Duodenal mucosa (tissue), 2 donors: ENCODE measurements at regions not wholly inside any gene's neighbourhood (a gene's known extent, or its start where the extent isn't known, plus 50 kb on each side); places are given as distances from the start of the nearest gene placed in this dataset.
"Not testable (repeated sequence)": the region's sequence is repeated elsewhere in the genome, so short reads cannot be mapped to it uniquely, and the experiment has no call there.

Experiments used
- H3K27ac ChIP-seq: one replicate; pipeline ENCODE4 v1.7.0; 2013; ENCODE audit warnings: low read depth, low read length
- H3K27me3 ChIP-seq, 2 donors: one replicate each; pipeline ENCODE4 v1.7.0; 2013; ENCODE audit warnings: low read length in 2 of 2, control low read depth in 1 of 2; ENCODE audit not compliant: insufficient read depth in 2 of 2, control insufficient read depth in 1 of 2
- H3K36me3 ChIP-seq, 2 donors: one replicate each; pipeline ENCODE4 v1.7.0; 2013; ENCODE audit warnings: low read length in 2 of 2, control low read depth in 1 of 2; ENCODE audit not compliant: insufficient read depth in 2 of 2, control insufficient read depth in 1 of 2
- H3K4me1 ChIP-seq, 2 donors: one replicate each; pipeline ENCODE4 v1.7.0; 2013; ENCODE audit warnings: low read length in 2 of 2, control low read depth in 1 of 2; ENCODE audit not compliant: insufficient read depth in 2 of 2, control insufficient read depth in 1 of 2
- H3K4me3 ChIP-seq, 2 donors: one replicate each; pipeline ENCODE4 v1.7.0; 2013; ENCODE audit warnings: low read length in 2 of 2, low read depth in 1 of 2
- H3K9ac ChIP-seq, 2 donors: one replicate each; pipeline ENCODE4 v1.7.0; 2013; ENCODE audit warnings: low read length in 2 of 2, low read depth in 1 of 2
- H3K9me3 ChIP-seq, 2 donors: one replicate each; pipeline ENCODE4 v1.7.0; 2013; ENCODE audit warnings: low read length in 2 of 2, control low read depth in 1 of 2; ENCODE audit not compliant: control insufficient read depth in 1 of 2

DNA sequence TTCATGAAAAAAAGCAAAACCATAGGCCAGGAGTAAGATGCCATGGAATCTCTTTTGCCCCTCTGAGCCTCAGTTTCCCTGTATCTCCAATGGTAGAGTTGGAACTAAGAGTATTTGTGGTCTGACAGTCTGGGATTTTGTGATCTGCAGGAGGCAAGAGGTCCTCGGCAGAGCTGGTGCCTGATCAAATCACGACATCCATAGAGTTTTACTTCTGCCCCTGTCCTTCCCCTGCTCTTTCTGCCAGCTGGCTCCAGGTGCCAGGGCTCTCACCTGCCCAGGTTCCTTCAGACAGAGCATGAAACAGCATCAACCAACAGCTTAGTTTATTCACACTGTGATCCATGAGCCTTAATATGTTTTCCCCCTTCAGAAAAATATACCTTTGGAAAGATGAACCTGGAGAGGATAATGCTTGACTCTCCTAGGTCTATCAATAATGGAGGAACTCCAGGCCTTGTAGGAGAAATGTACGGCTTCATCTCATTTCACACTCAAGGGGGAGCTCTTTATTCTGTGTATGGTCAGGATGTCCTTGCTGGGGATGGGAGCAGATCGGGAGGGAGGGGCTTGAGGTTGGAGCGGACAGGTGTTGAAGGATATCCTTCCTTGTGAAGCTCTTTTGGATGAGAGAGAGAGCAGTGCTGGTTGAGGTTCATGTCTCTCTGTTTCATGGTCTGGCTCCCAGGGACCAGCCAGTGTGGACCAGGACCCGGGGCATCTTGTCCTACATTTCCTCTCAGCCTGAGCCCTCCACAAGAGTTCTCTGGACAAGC, 309.9 kb downstream of the RPLP1 start:
- Histone ChIP-seq H3K27ac (no peak overlapping the region), H3K36me3 (no peaks in the 10 kb centered on the region), H3K27me3 (no peaks in the 10 kb centered on the region), H3K4me1 (peaks cover 18 to 28% of the 10 kb centered on the region in 2 donors), H3K4me3 (no peak overlapping the region), H3K9ac (no peak overlapping the region), H3K9me3 (no peaks in the 10 kb centered on the region)

DNA sequence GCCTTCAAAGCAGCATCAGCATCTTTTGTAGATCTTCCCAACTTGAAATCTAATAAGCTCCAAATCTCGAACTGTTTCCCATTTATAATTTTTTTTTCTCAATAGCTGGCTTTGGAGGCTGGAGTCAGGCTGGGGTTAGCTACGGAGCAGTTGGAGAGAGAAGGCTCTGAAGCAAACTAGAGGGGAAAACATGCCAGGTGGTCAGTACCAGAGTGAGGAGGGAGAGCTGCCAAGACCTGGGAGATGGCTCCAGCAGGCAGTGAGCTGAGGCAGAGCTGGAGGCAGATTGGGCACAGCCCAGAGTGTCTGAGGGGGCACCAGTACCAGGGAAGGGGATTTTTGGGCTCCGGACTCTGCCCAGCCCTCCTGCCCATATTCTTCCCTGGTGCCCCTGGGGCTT, 311.2 kb downstream of the RPLP1 start:
- Histone ChIP-seq H3K4me1 (peaks cover 10 to 21% of the 10 kb centered on the region in 2 donors), H3K27ac (no peak overlapping the region), H3K36me3 (no peaks in the 10 kb centered on the region), H3K27me3 (no peaks in the 10 kb centered on the region), H3K4me3 (no peak overlapping the region), H3K9me3 (no peaks in the 10 kb centered on the region), H3K9ac (no peak overlapping the region)

DNA sequence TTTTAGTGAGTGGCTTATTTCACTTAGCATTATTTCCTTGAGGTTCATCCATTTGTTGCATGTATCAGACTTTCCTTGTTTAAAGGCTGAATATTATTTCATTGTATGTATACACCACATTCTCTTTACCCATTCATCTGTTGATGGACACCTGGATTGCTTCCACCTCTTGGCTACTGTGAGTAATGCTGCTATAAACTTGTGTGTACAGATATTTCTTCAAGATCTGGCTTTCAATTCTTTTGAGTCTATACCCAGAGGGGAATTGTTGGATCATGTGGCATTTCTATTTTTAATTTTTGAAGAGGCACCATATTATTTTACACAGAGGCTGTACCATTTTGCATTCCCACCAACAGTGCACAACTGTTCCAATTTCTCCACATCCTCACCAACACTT, 313.5 kb downstream of the RPLP1 start:
- Histone ChIP-seq H3K9ac (no peak overlapping the region), H3K4me1 (peaks cover 0 to 4% of the 10 kb centered on the region in 2 donors), H3K9me3 (no peaks in the 10 kb centered on the region), H3K4me3 (no peak overlapping the region), H3K27ac (no peak overlapping the region), H3K27me3 (no peaks in the 10 kb centered on the region), H3K36me3 (no peaks in the 10 kb centered on the region)

DNA sequence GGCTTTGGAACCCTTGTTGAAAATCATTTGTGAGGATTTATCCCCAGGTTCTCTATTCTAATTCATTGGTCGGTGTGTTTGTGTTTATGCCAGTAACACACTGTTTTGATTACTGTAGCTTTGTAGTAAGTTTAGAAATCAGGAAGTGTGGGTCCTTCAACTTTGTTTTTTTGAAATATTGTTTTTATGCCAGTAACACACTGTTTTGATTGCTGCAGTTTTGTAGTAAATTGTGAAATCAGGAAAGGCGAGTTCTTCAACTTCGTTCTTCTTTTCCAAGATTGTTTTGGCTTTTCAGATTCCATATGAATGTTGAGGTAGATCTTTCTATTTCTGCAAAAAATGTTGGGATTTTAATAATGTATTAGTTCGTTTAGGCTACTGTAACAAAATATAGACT, 314.6 kb downstream of the RPLP1 start:
- Histone ChIP-seq H3K27ac (no peak overlapping the region), H3K4me3 (no peak overlapping the region), H3K9me3 (no peaks in the 10 kb centered on the region), H3K36me3 (no peaks in the 10 kb centered on the region), H3K9ac (no peak overlapping the region), H3K27me3 (no peaks in the 10 kb centered on the region), H3K4me1 (no peaks in the 10 kb centered on the region)

DNA sequence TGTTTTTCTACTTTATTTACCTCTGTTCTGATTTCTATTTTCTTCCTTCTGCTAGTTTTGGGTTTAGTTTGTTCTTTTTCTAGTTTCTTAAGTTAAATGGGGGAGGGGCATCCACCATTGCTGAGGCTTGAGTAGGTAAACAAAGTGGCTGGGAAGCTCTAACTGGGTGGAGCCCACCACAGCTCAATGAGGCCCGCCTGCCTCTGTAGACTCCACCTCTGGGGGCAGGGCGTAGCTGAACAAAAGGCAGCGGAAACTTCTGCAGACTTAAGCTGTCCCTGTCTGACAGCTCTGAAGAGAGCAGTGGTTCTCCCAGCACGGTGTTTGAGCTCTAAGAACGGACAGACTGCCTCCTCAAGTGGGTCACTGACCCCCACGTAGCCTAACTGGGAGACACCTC, 316.7 kb downstream of the RPLP1 start:
- not testable (repeated sequence) for H3K27me3 ChIP-seq, H3K4me1 ChIP-seq, H3K4me3 ChIP-seq, H3K9ac ChIP-seq, H3K27ac ChIP-seq, H3K36me3 ChIP-seq, H3K9me3 ChIP-seq

DNA sequence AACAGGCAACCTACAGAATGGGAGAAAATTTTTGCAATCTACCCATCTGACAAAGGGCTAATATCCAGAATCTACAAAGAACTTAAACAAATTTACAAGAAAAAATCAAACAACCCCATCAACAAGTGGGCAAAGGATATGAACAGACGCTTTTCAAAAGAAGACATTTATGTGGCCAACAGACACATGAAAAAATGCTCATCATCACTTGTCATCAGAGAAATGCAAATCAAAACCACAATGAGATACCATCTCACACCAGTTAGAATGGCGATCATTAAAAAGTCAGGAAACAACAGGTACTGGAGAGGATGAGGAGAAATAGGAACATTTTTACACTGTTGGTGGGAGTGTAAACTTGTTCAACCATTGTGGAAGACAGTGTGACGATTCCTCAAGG, 321.6 kb downstream of the RPLP1 start:
- H3K9me3 ChIP-seq, H3K36me3 ChIP-seq, H3K9ac ChIP-seq, H3K27me3 ChIP-seq, H3K4me1 ChIP-seq, H3K27ac ChIP-seq, H3K4me3 ChIP-seq: not testable (repeated sequence)

DNA sequence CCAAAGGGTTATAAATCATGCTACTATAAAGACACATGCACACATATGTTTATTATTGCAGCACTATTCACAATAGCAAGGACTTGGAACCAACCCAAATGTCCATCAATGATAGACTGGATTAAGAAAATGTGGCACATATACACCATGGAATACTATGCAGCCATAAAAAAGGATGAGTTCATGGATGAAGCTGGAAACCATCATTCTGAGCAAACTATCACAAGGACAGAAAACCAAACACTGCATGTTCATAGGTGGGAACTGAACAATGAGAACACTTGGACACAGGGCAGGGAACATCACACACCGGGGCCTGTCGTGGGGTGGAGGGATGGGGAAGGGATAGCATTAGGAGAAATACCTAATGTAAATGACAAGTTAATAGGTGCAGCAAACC, 322.1 kb downstream of the RPLP1 start:
- not testable (repeated sequence) for H3K27me3 ChIP-seq, H3K4me1 ChIP-seq, H3K4me3 ChIP-seq, H3K36me3 ChIP-seq, H3K27ac ChIP-seq, H3K9ac ChIP-seq, H3K9me3 ChIP-seq

DNA sequence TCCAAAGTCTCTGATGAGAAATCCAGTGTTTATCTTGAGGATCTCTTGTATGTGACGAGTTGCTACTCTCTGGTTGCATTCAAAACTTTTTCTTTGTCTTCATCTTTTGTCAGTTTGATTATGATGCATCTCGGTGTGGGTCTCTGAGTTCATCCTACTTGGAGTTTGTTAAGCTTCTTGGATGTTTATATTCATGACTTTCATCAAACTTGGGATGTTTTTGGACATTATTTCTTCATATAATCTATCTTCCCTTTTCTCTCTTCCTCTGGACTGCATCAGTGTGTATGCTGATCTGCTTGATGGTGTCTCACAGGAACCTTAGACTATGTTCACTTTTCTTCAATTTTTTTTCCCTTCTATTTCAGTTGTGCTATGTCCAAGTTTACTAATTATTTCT, 320.4 kb downstream of the TLE3 start:
- Histone ChIP-seq H3K4me3 (no peak overlapping the region), H3K27me3 (peaks cover 0 to 4% of the 10 kb centered on the region in 2 donors), H3K27ac (no peak overlapping the region), H3K36me3 (no peaks in the 10 kb centered on the region), H3K9ac (no peak overlapping the region), H3K4me1 (no peaks in the 10 kb centered on the region), H3K9me3 (no peaks in the 10 kb centered on the region)

DNA sequence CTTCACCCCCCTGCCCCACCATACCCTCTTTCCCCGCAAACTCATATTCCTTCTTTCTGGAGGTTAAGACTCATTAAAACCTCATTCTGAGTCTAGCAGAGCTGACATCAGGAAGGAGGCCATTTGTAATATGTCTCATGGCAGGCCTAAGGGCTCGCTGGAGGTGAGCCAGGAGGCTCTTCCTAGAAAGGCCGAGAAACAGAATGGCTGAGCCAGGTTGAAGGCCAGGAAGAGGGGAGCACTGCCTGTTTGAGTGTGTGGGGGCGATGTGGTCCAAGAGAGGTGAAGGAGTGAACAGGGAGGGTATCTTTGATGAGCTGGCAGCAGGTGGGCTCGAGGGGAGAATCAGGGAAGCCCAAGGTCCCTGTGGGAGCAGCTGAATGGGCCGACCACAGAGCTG, 317.3 kb downstream of the TLE3 start:
- no peak overlapping the region for H3K27ac ChIP-seq
- no peak overlapping the region for H3K9ac ChIP-seq
- H3K4me3 ChIP-seq = no peak overlapping the region
- no peaks in the 10 kb centered on the region for H3K36me3 ChIP-seq
- H3K4me1 ChIP-seq = peaks cover 0 to 5% of the 10 kb centered on the region in 2 donors
- no peaks in the 10 kb centered on the region for H3K9me3 ChIP-seq
- peaks cover 0 to 4% of the 10 kb centered on the region in 2 donors for H3K27me3 ChIP-seq

DNA sequence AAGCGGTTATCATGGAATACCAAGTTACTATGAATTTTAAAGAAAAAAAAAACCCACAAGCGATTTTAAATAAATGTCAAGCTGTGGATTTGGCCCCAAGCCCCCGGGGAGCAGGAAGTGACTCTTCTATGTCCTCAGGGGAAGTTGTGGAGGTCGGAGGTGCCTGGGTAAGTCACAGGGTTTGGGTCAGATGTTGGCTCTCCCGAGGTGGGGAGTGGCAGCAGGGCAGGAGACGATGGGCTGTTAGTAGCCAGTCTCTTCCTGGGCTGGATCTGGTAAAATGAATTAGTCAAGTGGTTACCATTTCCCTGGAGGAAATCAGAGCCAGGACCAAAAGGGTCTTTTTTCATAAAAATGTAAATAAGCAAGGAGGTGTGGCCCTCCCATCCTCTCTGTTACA, 316.7 kb downstream of the TLE3 start:
- H3K4me3 ChIP-seq = no peak overlapping the region
- H3K4me1 ChIP-seq = peaks cover 0 to 5% of the 10 kb centered on the region in 2 donors
- no peak overlapping the region for H3K27ac ChIP-seq
- no peaks in the 10 kb centered on the region for H3K9me3 ChIP-seq
- H3K9ac ChIP-seq = no peak overlapping the region
- peaks cover 0 to 4% of the 10 kb centered on the region in 2 donors for H3K27me3 ChIP-seq
- no peaks in the 10 kb centered on the region for H3K36me3 ChIP-seq
